ENCODE measurements at regions not wholly inside any gene's neighbourhood (a gene's known extent, or its start where the extent isn't known, plus 50 kb on each side); places are given as distances from the start of the nearest gene placed in this dataset.
A peak's percentile ranks its signal among the peaks of the same experiment; 100 is the strongest.

DNA sequence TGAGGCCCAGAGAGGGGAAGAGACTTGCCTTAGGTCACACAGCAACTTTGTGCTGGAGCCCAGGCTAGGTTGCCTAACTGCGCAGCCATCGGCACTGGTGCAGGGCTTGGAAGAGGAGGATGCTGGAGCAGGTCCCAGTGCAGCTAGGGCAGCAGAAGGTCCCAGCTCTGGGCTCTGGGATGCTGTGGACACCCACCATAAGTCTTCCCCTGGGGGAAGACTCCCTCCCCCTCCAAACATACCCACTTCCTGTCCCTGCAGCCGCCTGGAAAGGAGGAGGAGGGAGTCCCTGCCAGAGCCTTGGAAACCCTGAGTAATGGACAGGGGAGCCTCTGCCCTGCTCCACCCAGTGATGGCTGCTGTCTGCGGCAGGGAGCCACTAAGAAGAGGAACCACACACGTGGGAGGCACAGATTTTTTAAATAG is 93.6 kb downstream of the NCR2 start:
- intact Hi-C loops (cut with micrococcal nuclease), result no loop called here
- POLR2A ChIA-PET, result interaction anchor here (1.2 kb wide), 1 partner anchor 32 kb away, joined by 3 read pairs; no protein-coding TSS in a partner anchor
- BruUV-seq (replicated peaks), result no TSS peak
- no peaks in the 10 kb centered on the region for H3K27me3 Mint-ChIP-seq (ENCODE audit: insufficient read depth, unreplicated experiment)
- peak overlapping the region; percentile 47 for H3K4me3 Mint-ChIP-seq (ENCODE audit: unreplicated experiment)
- no peak for DNase-seq (ENCODE audit: unreplicated experiment)
- CTCF ChIA-PET, result interaction anchor here (1.1 kb wide), 1 partner anchor 174 kb away, joined by 4 read pairs; no protein-coding TSS in a partner anchor
- H3K9me3 Mint-ChIP-seq (ENCODE audit: unreplicated experiment), result no peaks in the 10 kb centered on the region
- H3K36me3 Mint-ChIP-seq (ENCODE audit: insufficient read depth, unreplicated experiment), result no peaks in the 10 kb centered on the region
- no peak overlapping the region for H3K27ac Mint-ChIP-seq (ENCODE audit: low read depth, unreplicated experiment)
- peaks cover 6% of the 10 kb centered on the region for H3K4me1 Mint-ChIP-seq (ENCODE audit: insufficient read depth, unreplicated experiment)
- no peak for TF ChIP-seq CTCF (IDR thresholded peaks at IDR 0.05; ENCODE audit: unreplicated experiment)

DNA sequence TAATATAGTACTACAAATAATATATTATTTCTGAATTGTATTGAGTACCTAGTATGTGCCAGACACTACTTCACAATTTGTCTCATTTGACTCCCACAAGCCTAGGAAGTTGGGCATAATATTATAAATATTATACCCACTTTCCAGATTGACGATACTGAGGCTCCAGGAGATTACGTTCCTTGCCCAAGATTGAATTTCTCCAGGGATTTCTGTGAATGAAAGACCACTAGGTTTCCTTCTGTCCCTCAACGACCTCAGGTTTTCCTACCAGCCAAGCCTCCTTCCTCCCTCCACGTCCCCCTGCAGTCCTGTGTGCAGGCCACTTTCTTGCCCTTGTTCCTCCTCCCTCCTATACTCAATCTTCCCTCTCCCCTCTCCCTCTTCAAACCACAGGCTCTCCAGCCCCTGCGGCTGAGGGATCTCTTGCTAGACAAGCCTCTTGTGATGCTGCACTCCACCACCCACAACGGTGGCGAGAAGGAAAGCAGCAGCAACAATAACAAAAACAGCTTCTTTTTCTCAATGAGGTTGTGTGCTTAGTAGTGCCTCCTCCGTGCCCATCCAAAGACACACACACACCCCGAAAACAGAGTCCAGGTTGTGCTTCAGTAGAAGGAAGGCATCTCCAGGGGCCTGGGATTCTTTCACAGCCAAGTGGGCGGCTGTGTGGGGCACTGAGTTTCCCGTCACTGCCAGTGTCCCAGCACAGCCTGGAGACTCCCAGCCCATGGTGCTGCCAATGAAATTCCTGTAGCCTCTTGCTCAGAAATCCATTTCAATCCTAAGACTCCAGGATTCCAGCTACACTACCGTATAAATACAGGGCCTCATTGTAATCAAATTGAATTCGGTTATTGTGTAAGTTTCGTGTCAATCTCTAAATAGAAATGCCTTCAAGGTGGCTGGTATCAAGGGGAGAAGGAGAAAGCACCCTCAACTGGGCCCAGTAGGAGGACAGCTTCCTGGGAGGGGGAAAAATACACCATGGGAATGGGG is 94.4 kb downstream of the NCR2 start:
- H3K36me3 Mint-ChIP-seq (ENCODE audit: insufficient read depth, unreplicated experiment), result no peaks in the 10 kb centered on the region
- POLR2A ChIA-PET, result interaction anchor here (0.5 kb wide), 1 partner anchor 11 kb away, joined by 3 read pairs; no protein-coding TSS in a partner anchor
- no peaks in the 10 kb centered on the region for H3K27me3 Mint-ChIP-seq (ENCODE audit: insufficient read depth, unreplicated experiment)
- no peak for TF ChIP-seq CTCF (IDR thresholded peaks at IDR 0.05; ENCODE audit: unreplicated experiment)
- no peak for DNase-seq (ENCODE audit: unreplicated experiment)
- BruUV-seq (replicated peaks), result no TSS peak
- no peaks in the 10 kb centered on the region for H3K9me3 Mint-ChIP-seq (ENCODE audit: unreplicated experiment)
- CTCF ChIA-PET, result interaction anchor here (0.8 to 1.7 kb wide), 5 partner anchors 9 to 173 kb away, joined by 3 to 6 read pairs (median 4); no protein-coding TSS in a partner anchor
- H3K27ac Mint-ChIP-seq (ENCODE audit: low read depth, unreplicated experiment), result no peak overlapping the region
- peaks cover 6% of the 10 kb centered on the region for H3K4me1 Mint-ChIP-seq (ENCODE audit: insufficient read depth, unreplicated experiment)
- H3K4me3 Mint-ChIP-seq (ENCODE audit: unreplicated experiment), result no peak overlapping the region
- intact Hi-C loops (cut with micrococcal nuclease), result no loop called here

GRCh38 chr6:41430875-41431274 is 95.5 kb downstream of the NCR2 start:
- Mint-ChIP-seq H3K4me3 (ENCODE audit: unreplicated experiment) (no peak overlapping the region), H3K9me3 (ENCODE audit: unreplicated experiment) (no peaks in the 10 kb centered on the region), H3K36me3 (ENCODE audit: insufficient read depth, unreplicated experiment) (no peaks in the 10 kb centered on the region), H3K27ac (ENCODE audit: low read depth, unreplicated experiment) (no peak overlapping the region), H3K27me3 (ENCODE audit: insufficient read depth, unreplicated experiment) (no peaks in the 10 kb centered on the region), H3K4me1 (ENCODE audit: insufficient read depth, unreplicated experiment) (peaks cover 6% of the 10 kb centered on the region)
- BruUV-seq (replicated peaks), result no TSS peak
- ChIA-PET POLR2A (interaction anchor here (0.5 kb wide), 1 partner anchor 10 kb away, joined by 3 read pairs; no protein-coding TSS in a partner anchor), CTCF (interaction anchor here (0.6 to 1.7 kb wide), 4 partner anchors 10 to 160 kb away, joined by 4 to 6 read pairs (median 4); no protein-coding TSS in a partner anchor)
- TF ChIP-seq CTCF (IDR thresholded peaks at IDR 0.05; ENCODE audit: unreplicated experiment), result no peak
- DNase-seq (ENCODE audit: unreplicated experiment), result peak; percentile 81
- intact Hi-C loops (cut with micrococcal nuclease), result no loop called here

DNA sequence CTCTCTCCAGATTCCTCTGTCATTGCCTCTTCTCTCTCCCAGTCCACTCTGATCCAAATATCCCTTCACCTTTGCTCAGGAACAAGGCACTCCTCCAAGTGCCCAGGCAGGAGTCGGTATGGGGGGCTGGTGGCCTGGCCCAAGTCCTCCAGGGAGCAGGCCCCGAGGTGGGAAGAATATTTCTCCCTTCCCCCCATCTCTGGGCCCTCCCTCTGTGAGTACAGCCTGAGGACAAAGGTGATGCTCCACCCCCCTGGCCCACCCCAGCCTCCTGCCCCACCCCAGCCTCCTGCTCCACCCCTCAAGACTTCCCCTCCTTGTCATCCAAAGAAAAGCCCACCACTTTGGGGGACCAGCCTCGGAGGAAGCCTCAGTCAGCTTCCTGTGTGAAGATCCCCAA is 96.9 kb downstream of the NCR2 start:
- H3K9me3 Mint-ChIP-seq (ENCODE audit: unreplicated experiment), result no peaks in the 10 kb centered on the region
- H3K4me3 Mint-ChIP-seq (ENCODE audit: unreplicated experiment), result no peak overlapping the region
- CTCF ChIA-PET, result interaction anchor here (0.6 to 2.1 kb wide), 4 partner anchors 7 to 76 kb away, joined by 3 to 5 read pairs (median 4); no protein-coding TSS in a partner anchor
- no TSS peak for BruUV-seq (replicated peaks)
- no peak for TF ChIP-seq CTCF (IDR thresholded peaks at IDR 0.05; ENCODE audit: unreplicated experiment)
- no peaks in the 10 kb centered on the region for H3K36me3 Mint-ChIP-seq (ENCODE audit: insufficient read depth, unreplicated experiment)
- peaks cover 6% of the 10 kb centered on the region for H3K4me1 Mint-ChIP-seq (ENCODE audit: insufficient read depth, unreplicated experiment)
- no peak overlapping the region for H3K27ac Mint-ChIP-seq (ENCODE audit: low read depth, unreplicated experiment)
- H3K27me3 Mint-ChIP-seq (ENCODE audit: insufficient read depth, unreplicated experiment), result peaks cover 11% of the 10 kb centered on the region
- intact Hi-C loops (cut with micrococcal nuclease), result no loop called here
- no peak for DNase-seq (ENCODE audit: unreplicated experiment)
- POLR2A ChIA-PET, result no interaction called here

All from MCF 10A (cell line).